ENCODE measurements at regions not wholly inside any gene's neighbourhood (a gene's known extent, or its start where the extent isn't known, plus 50 kb on each side); places are given as distances from the start of the nearest gene placed in this dataset.

DNA sequence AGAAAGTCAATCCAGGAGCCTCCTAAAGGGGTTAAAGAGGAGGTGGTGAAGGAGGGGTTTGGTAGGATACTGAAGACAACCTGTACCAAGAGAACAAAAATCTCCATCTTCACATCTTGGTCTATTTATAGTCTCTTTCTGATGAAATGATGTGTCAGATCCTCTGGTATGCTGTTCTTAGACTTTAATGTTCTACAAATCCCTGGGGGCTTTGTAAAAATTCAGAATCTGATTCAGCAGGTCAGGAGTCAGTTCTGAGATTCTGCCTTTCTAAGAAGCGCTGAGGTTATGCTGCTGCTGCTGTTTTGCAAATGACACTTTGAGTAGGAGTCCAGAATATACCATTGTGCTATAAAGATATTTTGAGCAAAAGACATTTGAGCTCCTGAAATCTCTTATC is 172.9 kb upstream of the GLRA2 start:
- H3K9me3 ChIP-seq (ENCODE audit: low read length): no peaks in the 10 kb centered on the region
- H3K4me3 ChIP-seq (ENCODE audit: low read length): no peak overlapping the region
- H3K36me3 ChIP-seq (ENCODE audit: insufficient read depth, low read length): no peaks in the 10 kb centered on the region
- no peak overlapping the region for H3K9ac ChIP-seq (ENCODE audit: low read length)
- no peaks in the 10 kb centered on the region for H3K9me2 ChIP-seq (ENCODE audit: insufficient read depth, low read length)
- no peak overlapping the region for H2AFZ ChIP-seq (ENCODE audit: low read depth, low read length)
- no peak overlapping the region for H3K27ac ChIP-seq (ENCODE audit: low read length)
- H4K20me1 ChIP-seq (ENCODE audit: insufficient read depth): no peaks in the 10 kb centered on the region
- H3F3A ChIP-seq (ENCODE audit: insufficient read depth, low read length, poor library complexity, severe bottlenecking): no peaks in the 10 kb centered on the region
- TF ChIP-seq RAD21 (conservative IDR thresholded peaks at IDR 0.05): no peak
- no peak for TF ChIP-seq POLR2AphosphoS5 (IDR thresholded peaks at IDR 0.05)
- TF ChIP-seq MXI1 (conservative IDR thresholded peaks at IDR 0.05; ENCODE audit: poor library complexity, severe bottlenecking): no peak
- TF ChIP-seq CTCF (IDR thresholded peaks at IDR 0.05; ENCODE audit: poor library complexity, severe bottlenecking): no peak
- no peak for TF ChIP-seq TAF1 (IDR thresholded peaks at IDR 0.05; ENCODE audit: low read depth)
- no peaks in the 10 kb centered on the region for H3K79me2 ChIP-seq (replicated peaks; ENCODE audit: insufficient read depth, low read length)
- H3K27me3 ChIP-seq (ENCODE audit: insufficient read depth, low read depth, low read length): no peaks in the 10 kb centered on the region
- H3K4me2 ChIP-seq (ENCODE audit: low read length): no peak overlapping the region

GRCh38 chrX:14355556-14355955 is 173.8 kb upstream of the GLRA2 start:
- Histone ChIP-seq H3F3A (ENCODE audit: insufficient read depth, low read length, poor library complexity, severe bottlenecking) (no peaks in the 10 kb centered on the region), H3K27me3 (ENCODE audit: insufficient read depth, low read depth, low read length) (no peaks in the 10 kb centered on the region), H4K20me1 (ENCODE audit: insufficient read depth) (no peaks in the 10 kb centered on the region), H3K27ac (ENCODE audit: low read length) (no peak overlapping the region), H3K4me3 (ENCODE audit: low read length) (no peak overlapping the region), H3K4me2 (ENCODE audit: low read length) (no peak overlapping the region), H3K9ac (ENCODE audit: low read length) (no peak overlapping the region), H3K36me3 (ENCODE audit: insufficient read depth, low read length) (no peaks in the 10 kb centered on the region), H3K9me2 (ENCODE audit: insufficient read depth, low read length) (no peaks in the 10 kb centered on the region), H2AFZ (ENCODE audit: low read depth, low read length) (no peak overlapping the region), H3K9me3 (ENCODE audit: low read length) (no peaks in the 10 kb centered on the region), H3K79me2 (replicated peaks; ENCODE audit: insufficient read depth, low read length) (no peaks in the 10 kb centered on the region)
- TF ChIP-seq EZH2 (IDR thresholded peaks at IDR 0.05; ENCODE audit: borderline replicate concordance, insufficient read depth, low read length, poor library complexity, severe bottlenecking) (no peak), RAD21 (conservative IDR thresholded peaks at IDR 0.05) (no peak), EP300 (conservative IDR thresholded peaks at IDR 0.05; ENCODE audit: poor library complexity, severe bottlenecking) (no peak), POLR2AphosphoS5 (IDR thresholded peaks at IDR 0.05) (no peak)

DNA sequence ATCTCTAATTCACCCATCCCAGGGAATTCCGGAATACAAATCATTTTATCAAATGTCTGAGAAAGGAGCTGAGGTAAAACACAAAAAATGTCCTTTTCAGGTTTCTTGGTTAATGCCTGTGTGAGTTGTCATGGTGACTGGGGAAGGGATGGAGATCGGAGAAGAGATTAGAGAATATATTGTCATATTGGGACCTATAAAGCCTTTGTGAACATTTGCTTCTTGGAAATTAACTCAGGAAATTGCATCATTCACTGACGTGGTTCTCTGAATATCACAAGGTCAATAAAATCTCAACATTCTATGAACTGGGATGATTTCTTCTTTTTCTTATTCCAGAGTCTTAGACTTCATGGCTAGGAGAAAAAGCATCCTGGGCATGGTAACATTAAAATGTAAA is 174.8 kb upstream of the GLRA2 start:
- Histone ChIP-seq H3F3A (ENCODE audit: insufficient read depth, low read length, poor library complexity, severe bottlenecking) (no peaks in the 10 kb centered on the region), H3K9me2 (ENCODE audit: insufficient read depth, low read length) (no peaks in the 10 kb centered on the region), H3K9ac (ENCODE audit: low read length) (no peak overlapping the region), H3K36me3 (ENCODE audit: insufficient read depth, low read length) (no peaks in the 10 kb centered on the region), H3K9me3 (ENCODE audit: low read length) (no peaks in the 10 kb centered on the region), H2AFZ (ENCODE audit: low read depth, low read length) (no peak overlapping the region), H3K27ac (ENCODE audit: low read length) (no peak overlapping the region), H3K4me2 (ENCODE audit: low read length) (no peak overlapping the region), H4K20me1 (ENCODE audit: insufficient read depth) (no peaks in the 10 kb centered on the region), H3K79me2 (replicated peaks; ENCODE audit: insufficient read depth, low read length) (no peaks in the 10 kb centered on the region), H3K27me3 (ENCODE audit: insufficient read depth, low read depth, low read length) (no peaks in the 10 kb centered on the region), H3K4me3 (ENCODE audit: low read length) (no peak overlapping the region)
- TF ChIP-seq EP300 (conservative IDR thresholded peaks at IDR 0.05; ENCODE audit: poor library complexity, severe bottlenecking) (no peak), CTCF (IDR thresholded peaks at IDR 0.05; ENCODE audit: poor library complexity, severe bottlenecking) (no peak), MXI1 (conservative IDR thresholded peaks at IDR 0.05; ENCODE audit: poor library complexity, severe bottlenecking) (no peak), EZH2 (IDR thresholded peaks at IDR 0.05; ENCODE audit: borderline replicate concordance, insufficient read depth, low read length, poor library complexity, severe bottlenecking) (no peak), RAD21 (conservative IDR thresholded peaks at IDR 0.05) (no peak), SMC3 (conservative IDR thresholded peaks at IDR 0.05; ENCODE audit: poor library complexity) (no peak), TAF1 (IDR thresholded peaks at IDR 0.05; ENCODE audit: low read depth) (no peak), POLR2AphosphoS5 (IDR thresholded peaks at IDR 0.05) (no peak)
- TF ChIP-seq, protein P1, sequence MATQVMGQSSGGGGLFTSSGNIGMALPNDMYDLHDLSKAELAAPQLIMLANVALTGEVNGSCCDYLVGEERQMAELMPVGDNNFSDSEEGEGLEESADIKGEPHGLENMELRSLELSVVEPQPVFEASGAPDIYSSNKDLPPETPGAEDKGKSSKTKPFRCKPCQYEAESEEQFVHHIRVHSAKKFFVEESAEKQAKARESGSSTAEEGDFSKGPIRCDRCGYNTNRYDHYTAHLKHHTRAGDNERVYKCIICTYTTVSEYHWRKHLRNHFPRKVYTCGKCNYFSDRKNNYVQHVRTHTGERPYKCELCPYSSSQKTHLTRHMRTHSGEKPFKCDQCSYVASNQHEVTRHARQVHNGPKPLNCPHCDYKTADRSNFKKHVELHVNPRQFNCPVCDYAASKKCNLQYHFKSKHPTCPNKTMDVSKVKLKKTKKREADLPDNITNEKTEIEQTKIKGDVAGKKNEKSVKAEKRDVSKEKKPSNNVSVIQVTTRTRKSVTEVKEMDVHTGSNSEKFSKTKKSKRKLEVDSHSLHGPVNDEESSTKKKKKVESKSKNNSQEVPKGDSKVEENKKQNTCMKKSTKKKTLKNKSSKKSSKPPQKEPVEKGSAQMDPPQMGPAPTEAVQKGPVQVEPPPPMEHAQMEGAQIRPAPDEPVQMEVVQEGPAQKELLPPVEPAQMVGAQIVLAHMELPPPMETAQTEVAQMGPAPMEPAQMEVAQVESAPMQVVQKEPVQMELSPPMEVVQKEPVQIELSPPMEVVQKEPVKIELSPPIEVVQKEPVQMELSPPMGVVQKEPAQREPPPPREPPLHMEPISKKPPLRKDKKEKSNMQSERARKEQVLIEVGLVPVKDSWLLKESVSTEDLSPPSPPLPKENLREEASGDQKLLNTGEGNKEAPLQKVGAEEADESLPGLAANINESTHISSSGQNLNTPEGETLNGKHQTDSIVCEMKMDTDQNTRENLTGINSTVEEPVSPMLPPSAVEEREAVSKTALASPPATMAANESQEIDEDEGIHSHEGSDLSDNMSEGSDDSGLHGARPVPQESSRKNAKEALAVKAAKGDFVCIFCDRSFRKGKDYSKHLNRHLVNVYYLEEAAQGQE (IDR thresholded peaks at IDR 0.05; ENCODE audit: borderline replicate concordance): no peak
